ENCODE measurements at regions not wholly inside any gene's neighbourhood (a gene's known extent, or its start where the extent isn't known, plus 50 kb on each side); places are given as distances from the start of the nearest gene placed in this dataset.

DNA sequence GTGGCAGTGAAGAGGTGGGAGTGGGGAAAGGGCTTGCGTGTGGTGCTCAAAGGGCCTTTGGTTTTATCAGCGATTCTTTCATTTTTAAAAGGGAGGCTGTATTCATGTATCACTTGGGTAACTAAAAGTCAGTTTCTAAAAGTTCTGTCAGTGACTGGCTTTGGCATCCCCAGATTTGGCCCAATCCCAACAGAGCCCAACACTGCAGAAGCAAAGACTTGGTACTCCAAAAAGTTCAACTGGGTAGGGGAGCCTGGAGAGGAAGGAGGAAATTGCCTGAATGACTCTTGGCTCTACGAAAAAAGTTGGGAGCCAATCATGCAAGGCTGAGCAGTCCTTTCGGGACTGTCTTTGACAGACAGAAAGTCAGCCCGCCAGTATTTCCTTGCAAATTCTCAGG, 54.5 kb upstream of the COL13A1 start:
- H3K4me3 ChIP-seq, result no peak overlapping the region
- H3K9ac ChIP-seq (ENCODE audit: low read depth in 2 of 2, low read length in 2 of 2), result no peak overlapping the region
- H3K27ac ChIP-seq, result no peak overlapping the region
- no peaks in the 10 kb centered on the region for H3K9me3 ChIP-seq
- H3K36me3 ChIP-seq, result no peaks in the 10 kb centered on the region
- TF ChIP-seq, protein P1, sequence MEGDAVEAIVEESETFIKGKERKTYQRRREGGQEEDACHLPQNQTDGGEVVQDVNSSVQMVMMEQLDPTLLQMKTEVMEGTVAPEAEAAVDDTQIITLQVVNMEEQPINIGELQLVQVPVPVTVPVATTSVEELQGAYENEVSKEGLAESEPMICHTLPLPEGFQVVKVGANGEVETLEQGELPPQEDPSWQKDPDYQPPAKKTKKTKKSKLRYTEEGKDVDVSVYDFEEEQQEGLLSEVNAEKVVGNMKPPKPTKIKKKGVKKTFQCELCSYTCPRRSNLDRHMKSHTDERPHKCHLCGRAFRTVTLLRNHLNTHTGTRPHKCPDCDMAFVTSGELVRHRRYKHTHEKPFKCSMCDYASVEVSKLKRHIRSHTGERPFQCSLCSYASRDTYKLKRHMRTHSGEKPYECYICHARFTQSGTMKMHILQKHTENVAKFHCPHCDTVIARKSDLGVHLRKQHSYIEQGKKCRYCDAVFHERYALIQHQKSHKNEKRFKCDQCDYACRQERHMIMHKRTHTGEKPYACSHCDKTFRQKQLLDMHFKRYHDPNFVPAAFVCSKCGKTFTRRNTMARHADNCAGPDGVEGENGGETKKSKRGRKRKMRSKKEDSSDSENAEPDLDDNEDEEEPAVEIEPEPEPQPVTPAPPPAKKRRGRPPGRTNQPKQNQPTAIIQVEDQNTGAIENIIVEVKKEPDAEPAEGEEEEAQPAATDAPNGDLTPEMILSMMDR (IDR thresholded peaks at IDR 0.05), result no peak
- no peaks in the 10 kb centered on the region for H3K27me3 ChIP-seq
- H3K4me1 ChIP-seq, result no peaks in the 10 kb centered on the region
- DNase-seq, result no peak
- intact Hi-C loops (cut with DNase I), result no loop called here

DNA sequence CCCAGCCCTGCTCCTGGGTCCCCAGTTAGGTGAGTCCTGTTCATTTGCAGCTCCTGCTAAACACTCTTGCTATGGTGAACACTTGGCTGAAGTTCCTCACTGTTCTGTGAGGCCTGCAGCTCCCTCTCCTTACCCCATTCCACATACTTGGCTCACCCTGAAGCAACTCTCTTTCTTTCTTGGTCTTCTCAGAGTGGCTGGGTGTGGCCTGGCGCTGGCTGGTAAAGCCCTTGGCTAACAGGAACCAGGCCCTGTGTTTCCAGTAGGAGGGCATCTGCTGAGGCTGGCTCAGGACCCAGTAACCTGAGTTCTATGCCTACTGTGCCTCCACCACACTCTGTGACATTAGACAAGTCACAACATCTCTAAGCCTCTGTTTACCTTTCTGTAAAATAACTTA, 53.1 kb upstream of the COL13A1 start:
- no peak overlapping the region for H3K9ac ChIP-seq (ENCODE audit: low read depth in 2 of 2, low read length in 2 of 2)
- TF ChIP-seq, protein P1 (IDR thresholded peaks at IDR 0.05), result no peak
- no peaks in the 10 kb centered on the region for H3K27me3 ChIP-seq
- intact Hi-C loops (cut with DNase I), result no loop called here
- no peak for DNase-seq
- H3K36me3 ChIP-seq, result no peaks in the 10 kb centered on the region
- H3K9me3 ChIP-seq, result no peaks in the 10 kb centered on the region
- no peaks in the 10 kb centered on the region for H3K4me1 ChIP-seq
- no peak overlapping the region for H3K27ac ChIP-seq
- H3K4me3 ChIP-seq, result no peak overlapping the region

DNA sequence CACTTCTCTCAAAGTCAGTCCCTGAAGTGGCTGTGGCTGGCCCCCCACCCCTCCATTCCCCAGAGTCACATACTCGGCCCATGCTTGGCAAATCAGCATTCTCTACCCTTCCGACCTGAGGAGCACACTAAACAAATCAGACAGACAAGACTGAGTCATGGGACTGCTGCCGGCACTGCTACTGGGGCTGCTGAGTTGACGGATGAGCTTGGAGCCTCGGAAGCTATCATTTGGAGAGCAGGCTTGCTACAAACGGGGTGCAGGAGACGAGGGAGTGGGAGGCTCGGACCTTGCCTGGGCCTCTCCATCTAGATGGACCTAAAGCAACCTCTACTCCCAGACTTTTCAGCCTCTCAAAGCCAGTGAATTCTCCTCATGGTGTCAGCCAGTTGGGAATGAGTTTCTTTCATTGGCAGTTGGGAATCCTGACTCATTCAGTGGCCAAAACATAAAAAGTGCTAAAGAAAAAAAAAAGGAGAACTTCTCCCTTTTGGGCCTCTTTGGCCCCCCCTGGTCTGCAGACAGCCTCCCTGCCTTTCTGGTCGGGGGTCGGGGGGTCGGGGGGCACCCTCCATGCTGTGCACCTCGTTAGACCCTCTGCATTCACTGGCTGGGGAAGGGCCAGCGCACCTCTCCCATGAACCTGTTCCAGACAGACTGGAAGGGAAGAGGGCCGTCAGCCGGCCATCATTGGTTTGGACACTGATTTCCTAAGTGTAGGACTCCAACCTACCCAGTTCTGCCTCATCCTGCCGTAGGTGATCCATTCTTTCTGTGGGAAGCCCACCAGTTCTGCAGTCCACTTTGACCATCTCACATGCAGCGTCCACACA, 52.3 kb upstream of the COL13A1 start:
- no peaks in the 10 kb centered on the region for H3K36me3 ChIP-seq
- DNase-seq, result no peak
- H3K9me3 ChIP-seq, result no peaks in the 10 kb centered on the region
- intact Hi-C loops (cut with DNase I), result no loop called here
- TF ChIP-seq, protein P1 (IDR thresholded peaks at IDR 0.05), result no peak
- H3K4me3 ChIP-seq, result no peak overlapping the region
- H3K27ac ChIP-seq, result no peak overlapping the region
- no peaks in the 10 kb centered on the region for H3K27me3 ChIP-seq
- no peak overlapping the region for H3K9ac ChIP-seq (ENCODE audit: low read depth in 2 of 2, low read length in 2 of 2)
- no peaks in the 10 kb centered on the region for H3K4me1 ChIP-seq

DNA sequence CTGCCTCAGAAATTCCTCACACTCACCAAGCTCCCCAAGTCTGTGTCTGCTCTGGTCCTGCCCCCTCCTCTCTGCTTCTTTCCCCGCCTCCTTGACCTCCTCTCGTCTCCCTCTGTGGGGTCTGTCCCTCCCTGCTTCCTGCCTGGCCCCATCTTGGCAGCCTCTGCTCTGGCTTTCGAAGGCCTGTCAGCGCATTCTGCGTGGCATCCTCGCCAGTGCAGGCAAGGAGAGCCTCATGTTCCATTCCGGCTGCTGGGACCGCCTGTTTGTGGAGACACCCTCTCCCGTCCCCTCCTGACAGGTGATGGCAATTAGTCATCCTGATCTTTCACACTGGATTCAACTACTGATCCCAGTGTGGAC, 51.7 kb upstream of the COL13A1 start:
- no peak for DNase-seq
- TF ChIP-seq, protein P1 (IDR thresholded peaks at IDR 0.05), result no peak
- intact Hi-C loops (cut with DNase I), result no loop called here
- no peak overlapping the region for H3K9ac ChIP-seq (ENCODE audit: low read depth in 2 of 2, low read length in 2 of 2)
- H3K4me1 ChIP-seq, result no peaks in the 10 kb centered on the region
- H3K36me3 ChIP-seq, result no peaks in the 10 kb centered on the region
- H3K27ac ChIP-seq, result no peak overlapping the region
- H3K4me3 ChIP-seq, result no peak overlapping the region
- H3K27me3 ChIP-seq, result no peaks in the 10 kb centered on the region
- no peaks in the 10 kb centered on the region for H3K9me3 ChIP-seq

DNA sequence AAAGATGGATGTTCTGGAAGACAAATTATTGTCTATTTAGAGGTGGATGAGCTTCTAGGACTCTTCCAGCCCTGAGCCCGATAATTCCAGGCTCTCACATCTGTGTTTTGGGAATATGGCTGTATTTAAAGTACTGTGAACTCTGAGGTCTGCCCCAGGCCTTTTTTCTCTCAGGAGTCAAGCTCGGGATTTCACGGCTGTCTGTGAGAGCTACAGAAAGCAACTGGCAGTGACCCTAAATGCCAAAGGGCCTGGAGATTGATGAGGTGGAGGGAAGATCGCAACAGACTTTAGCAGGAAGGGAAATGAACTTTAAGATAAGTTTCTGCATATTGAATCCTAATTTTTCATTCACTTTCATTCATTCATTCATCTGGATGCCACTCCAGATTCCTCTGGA, 51.0 kb upstream of the COL13A1 start:
- H3K36me3 ChIP-seq, result no peaks in the 10 kb centered on the region
- no peaks in the 10 kb centered on the region for H3K4me1 ChIP-seq
- H3K9me3 ChIP-seq, result no peaks in the 10 kb centered on the region
- no peaks in the 10 kb centered on the region for H3K27me3 ChIP-seq
- intact Hi-C loops (cut with DNase I), result no loop called here
- TF ChIP-seq, protein P1 (IDR thresholded peaks at IDR 0.05), result no peak
- H3K4me3 ChIP-seq, result no peak overlapping the region
- H3K27ac ChIP-seq, result no peak overlapping the region
- no peak overlapping the region for H3K9ac ChIP-seq (ENCODE audit: low read depth in 2 of 2, low read length in 2 of 2)
- no peak for DNase-seq

All from colonic mucosa (tissue), 4 donors.